HCT116 (cell line): ENCODE measurements at regions not wholly inside any gene's neighbourhood (a gene's known extent, or its start where the extent isn't known, plus 50 kb on each side); places are given as distances from the start of the nearest gene placed in this dataset.

Experiments
- ATAC-seq: fragments of 200-7000 bp; cut with Tn5 transposase; 2 replicates; pipeline ENCODE4 v1.9.1; 2020; ENCODE audit warnings: mild to moderate bottlenecking, moderate library complexity
- BruUV-seq: library from RNA; stranded (reverse); fragments of 400-500 nt; replicated peaks from 2 replicates; lab custom pipeline; 2021; lab: Mats Ljungman, UMichigan
- CTCF ChIA-PET: fragments of 300-600 bp; sonication (Branson Sonifier 250); formaldehyde crosslinking; loops from one replicate; lab custom pipeline; 2021; ENCODE audit warnings: antibody characterized with exemption; lab: Charles Lee
- POLR2A ChIA-PET: fragments of 300-600, 350-600 bp; sonication (Branson Sonifier 250); formaldehyde crosslinking; loops from one replicate; lab custom pipeline; 2021; ENCODE audit warnings: antibody characterized with exemption; lab: Charles Lee
- RAD21 ChIA-PET, 2 experiments: fragments of 300-600 bp; sonication (Branson Sonifier 250); formaldehyde crosslinking; loops; one replicate each; lab custom pipeline; 2023; ENCODE audit warnings: low total read pairs in 2 of 2; ENCODE audit not compliant: uncharacterized antibody in 2 of 2, unreplicated experiment in 2 of 2, low non-redundant PET in 1 of 2; lab: Charles Lee
- DNase-seq: peaks from one replicate; pipeline ENCODE4 v3.0.0-alpha.2; 2010; ENCODE audit warnings: low read depth, low spot score
- H2AFZ ChIP-seq: fragments of 200-600 bp; shearing (Covaris generic), sonication (generic); 2 replicates; pipeline ENCODE4 v1.6.1; 2017; ENCODE audit warnings: low read depth, mixed run types, mixed read lengths, antibody characterized with exemption, low read length; ENCODE audit not compliant: poor library complexity, severe bottlenecking
- H3K27ac ChIP-seq: 2 replicates; pipeline ENCODE4 v1.5.1; 2012; ENCODE audit warnings: low read depth, low read length
- H3K27me3 ChIP-seq: fragments of 200-600 bp; sonication (generic); 2 replicates; pipeline ENCODE4 v1.6.1; 2016; ENCODE audit warnings: mixed run types, low read length, mixed read lengths; ENCODE audit not compliant: insufficient read depth
- H3K36me3 ChIP-seq, 2 experiments: fragments of 200-500 bp in 1 of 2; fragments of 200-600 bp in 1 of 2; sonication (Bioruptor generic) in 1 of 2; sonication (generic) in 1 of 2; 2 replicates each; pipeline versions ENCODE4 v1.5.1 to v1.6.1; 2014 to 2016; ENCODE audit warnings: low read length in 2 of 2, inconsistent platforms in 1 of 2, mixed read lengths in 1 of 2, mixed run types in 1 of 2; ENCODE audit not compliant: insufficient read depth in 2 of 2, control insufficient read depth in 1 of 2
- H3K4me1 ChIP-seq, 2 experiments: fragments of 200-600 bp in 1 of 2; sonication (generic) in 1 of 2; 2 replicates each; pipeline versions ENCODE4 v1.5.1 to v1.6.1; 2012 to 2017; ENCODE audit warnings: low read length in 2 of 2, inconsistent platforms in 1 of 2, mild to moderate bottlenecking in 1 of 2, mixed read lengths in 1 of 2, mixed run types in 1 of 2, moderate library complexity in 1 of 2; ENCODE audit not compliant: insufficient read depth in 2 of 2, control insufficient read depth in 1 of 2
- H3K4me2 ChIP-seq: fragments of 200-600 bp; sonication (generic); 2 replicates; pipeline ENCODE4 v1.6.1; 2017; ENCODE audit warnings: mixed run types, low read length, mixed read lengths
- H3K4me3 ChIP-seq, 2 experiments: fragments of 200-600 bp in 1 of 2; sonication (generic) in 1 of 2; replicated peaks in 1 of 2; 2 replicates each; pipeline ENCODE4 v1.5.1; 2011 to 2016; ENCODE audit warnings: low read length in 2 of 2, control low read depth in 1 of 2, low read depth in 1 of 2, mild to moderate bottlenecking in 1 of 2, mixed read lengths in 1 of 2, mixed run types in 1 of 2
- H3K79me2 ChIP-seq: fragments of 200-600 bp; sonication (generic); 2 replicates; pipeline ENCODE4 v1.6.1; 2017; ENCODE audit warnings: mild to moderate bottlenecking, mixed run types, low read length, moderate library complexity, mixed read lengths; ENCODE audit not compliant: insufficient read depth
- H3K9ac ChIP-seq: fragments of 200-600 bp; sonication (generic); 2 replicates; pipeline ENCODE4 v1.6.1; 2016; ENCODE audit warnings: low read length, mixed read lengths
- H3K9me2 ChIP-seq: fragments of 200-600 bp; sonication (generic), shearing (Covaris generic); 2 replicates; pipeline ENCODE4 v1.6.1; 2017; ENCODE audit warnings: mixed run types, mild to moderate bottlenecking, moderate library complexity; ENCODE audit not compliant: insufficient read depth
- H3K9me3 ChIP-seq, 2 experiments: fragments of 200-500 bp in 1 of 2; fragments of 200-600 bp in 1 of 2; sonication (Bioruptor generic) in 1 of 2; sonication (generic) in 1 of 2; 2 replicates each; pipeline ENCODE4 v1.6.1; 2014 to 2017; ENCODE audit warnings: low read length in 2 of 2, mixed read lengths in 2 of 2, inconsistent platforms in 1 of 2, low read depth in 1 of 2, mild to moderate bottlenecking in 1 of 2, mixed run types in 1 of 2, moderate library complexity in 1 of 2; ENCODE audit not compliant: control insufficient read depth in 1 of 2, insufficient read depth in 1 of 2
- H4K20me1 ChIP-seq: fragments of 200-600 bp; sonication (generic), shearing (Covaris generic); 2 replicates; pipeline ENCODE4 v1.6.1; 2017; ENCODE audit warnings: mixed run types, mild to moderate bottlenecking, moderate library complexity; ENCODE audit not compliant: insufficient read depth
- CBX3 ChIP-seq: IDR thresholded peaks from 2 replicates; pipeline ENCODE4 v1.6.1; 2012; ENCODE audit warnings: low read depth
- CEBPB ChIP-seq: IDR thresholded peaks from 2 replicates; pipeline ENCODE4 v1.6.1; 2012; ENCODE audit warnings: low read depth
- EGR1 ChIP-seq: IDR thresholded peaks from 2 replicates; pipeline ENCODE4 v1.6.1; 2012; ENCODE audit warnings: low read depth
- ELF1 ChIP-seq: IDR thresholded peaks from 2 replicates; pipeline ENCODE4 v1.6.1; 2012; ENCODE audit warnings: low read depth, borderline replicate concordance
- EZH2phosphoT487 ChIP-seq: fragments of 200-600 bp; IDR thresholded peaks from 2 replicates; pipeline ENCODE4 v1.6.1; 2018; ENCODE audit warnings: antibody characterized with exemption, borderline replicate concordance
- JUND ChIP-seq: IDR thresholded peaks from 2 replicates; pipeline ENCODE4 v1.6.1; 2012
- POLR2A ChIP-seq: IDR thresholded peaks from 2 replicates; pipeline ENCODE4 v1.7.0; 2011; ENCODE audit warnings: borderline replicate concordance; ENCODE audit not compliant: insufficient read depth, insufficient read length; ENCODE audit errors: extremely low read depth
- SP1 ChIP-seq: IDR thresholded peaks from 2 replicates; pipeline ENCODE4 v1.6.1; 2012; ENCODE audit warnings: low read depth
- SRF ChIP-seq: IDR thresholded peaks from 2 replicates; pipeline ENCODE4 v1.6.1; 2012; ENCODE audit warnings: low read depth
- TCF7L2 ChIP-seq: IDR thresholded peaks from 2 replicates; pipeline ENCODE4 v1.7.0; 2011; ENCODE audit warnings: borderline replicate concordance, inconsistent platforms; ENCODE audit not compliant: insufficient read depth, insufficient read length; ENCODE audit errors: extremely low read depth
- intact Hi-C: fragments of 100-400 bp; cut with micrococcal nuclease; formaldehyde crosslinking; loops from 2 replicates; pipeline ENCODE4 v1.10.0; 2022
- TF ChIP-seq, protein P1 (sequence below): IDR thresholded peaks from 2 replicates; pipeline ENCODE4 v1.6.1; 2011; ENCODE audit warnings: mild to moderate bottlenecking, low read length, moderate library complexity; ENCODE audit not compliant: insufficient replicate concordance; ENCODE audit errors: extremely low read depth
- TF ChIP-seq, protein P2 (sequence below): IDR thresholded peaks from 2 replicates; pipeline ENCODE4 v1.6.1; 2012

GRCh38 chr2:136255127-136255526 lies 137.2 kb upstream of the CXCR4 start (continued):
- TF ChIP-seq, protein P1, sequence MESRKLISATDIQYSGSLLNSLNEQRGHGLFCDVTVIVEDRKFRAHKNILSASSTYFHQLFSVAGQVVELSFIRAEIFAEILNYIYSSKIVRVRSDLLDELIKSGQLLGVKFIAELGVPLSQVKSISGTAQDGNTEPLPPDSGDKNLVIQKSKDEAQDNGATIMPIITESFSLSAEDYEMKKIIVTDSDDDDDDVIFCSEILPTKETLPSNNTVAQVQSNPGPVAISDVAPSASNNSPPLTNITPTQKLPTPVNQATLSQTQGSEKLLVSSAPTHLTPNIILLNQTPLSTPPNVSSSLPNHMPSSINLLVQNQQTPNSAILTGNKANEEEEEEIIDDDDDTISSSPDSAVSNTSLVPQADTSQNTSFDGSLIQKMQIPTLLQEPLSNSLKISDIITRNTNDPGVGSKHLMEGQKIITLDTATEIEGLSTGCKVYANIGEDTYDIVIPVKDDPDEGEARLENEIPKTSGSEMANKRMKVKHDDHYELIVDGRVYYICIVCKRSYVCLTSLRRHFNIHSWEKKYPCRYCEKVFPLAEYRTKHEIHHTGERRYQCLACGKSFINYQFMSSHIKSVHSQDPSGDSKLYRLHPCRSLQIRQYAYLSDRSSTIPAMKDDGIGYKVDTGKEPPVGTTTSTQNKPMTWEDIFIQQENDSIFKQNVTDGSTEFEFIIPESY: no peak

- H4K20me1 ChIP-seq: no peaks in the 10 kb centered on the region
- CTCF ChIA-PET: no interaction called here
- H3K4me3 ChIP-seq: no peak overlapping the region
- no peaks in the 10 kb centered on the region for H3K36me3 ChIP-seq
- ATAC-seq: no peak
- RAD21 ChIA-PET: no interaction called here
- H3K9ac ChIP-seq: no peak overlapping the region
- intact Hi-C loops: no loop called here
- BruUV-seq: no TSS peak
- H2AFZ ChIP-seq: no peak overlapping the region
- no peak overlapping the region for H3K4me2 ChIP-seq
- POLR2A ChIA-PET: no interaction called here
- no peak for TF ChIP-seq JUND
- TF ChIP-seq EZH2phosphoT487: no peak
- TF ChIP-seq ELF1: no peak
- TF ChIP-seq SP1: no peak
- TF ChIP-seq EGR1: no peak
- TF ChIP-seq TCF7L2: no peak
- TF ChIP-seq POLR2A: no peak
- TF ChIP-seq, protein P2, sequence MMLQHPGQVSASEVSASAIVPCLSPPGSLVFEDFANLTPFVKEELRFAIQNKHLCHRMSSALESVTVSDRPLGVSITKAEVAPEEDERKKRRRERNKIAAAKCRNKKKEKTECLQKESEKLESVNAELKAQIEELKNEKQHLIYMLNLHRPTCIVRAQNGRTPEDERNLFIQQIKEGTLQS: no peak
- no peak for TF ChIP-seq CBX3
- no peak for TF ChIP-seq SRF
- no peak for TF ChIP-seq CEBPB
- H3K4me1 ChIP-seq: no peaks in the 10 kb centered on the region
- H3K79me2 ChIP-seq: no peaks in the 10 kb centered on the region
- H3K9me2 ChIP-seq: no peaks in the 10 kb centered on the region
- no peaks in the 10 kb centered on the region for H3K9me3 ChIP-seq
- DNase-seq: no peak
- H3K27ac ChIP-seq: no peak overlapping the region
- no peaks in the 10 kb centered on the region for H3K27me3 ChIP-seq
Observed at GRCh38 chr2:136254681-136255080, 136.7 kb upstream of the CXCR4 start.
